Suprapubic skin (tissue), 4 donors: ENCODE measurements at regions not wholly inside any gene's neighbourhood (a gene's known extent, or its start where the extent isn't known, plus 50 kb on each side); places are given as distances from the start of the nearest gene placed in this dataset.

ENCODE experiments used
- DNase-seq, 2 donors: peaks; one replicate each; pipeline ENCODE4 v3.0.0-alpha.2; 2019; ENCODE audit warnings: low spot score in 2 of 2
- H3K27ac ChIP-seq: fragments of 200-600 bp; sonication (generic); one replicate; pipeline ENCODE4 v1.5.1; 2019
- H3K27me3 ChIP-seq: fragments of 200-600 bp; sonication (generic); one replicate; pipeline ENCODE4 v1.5.1; 2019
- H3K36me3 ChIP-seq: fragments of 200-600 bp; sonication (generic); one replicate; pipeline ENCODE4 v1.5.1; 2019
- H3K4me1 ChIP-seq: fragments of 200-600 bp; sonication (generic); one replicate; pipeline ENCODE4 v1.5.1; 2019
- H3K4me3 ChIP-seq: fragments of 200-600 bp; sonication (generic); one replicate; pipeline ENCODE4 v1.5.1; 2019; ENCODE audit warnings: mild to moderate bottlenecking
- H3K9me3 ChIP-seq: fragments of 200-600 bp; sonication (generic); one replicate; pipeline ENCODE4 v1.5.1; 2019
- CTCF ChIP-seq, 2 donors: fragments of 200-600 bp in 1 of 2; fragments of 450-650 bp in 1 of 2; sonication (generic) in 1 of 2; IDR thresholded peaks; one replicate each; pipeline ENCODE4 v1.5.1; 2016 to 2019; ENCODE audit warnings: antibody characterized with exemption in 2 of 2, mild to moderate bottlenecking in 1 of 2, moderate library complexity in 1 of 2
- EP300 ChIP-seq: sonication (generic); formaldehyde crosslinking; IDR thresholded peaks from one replicate; pipeline ENCODE4 v1.6.1; 2017; ENCODE audit warnings: antibody characterized with exemption
- POLR2A ChIP-seq, 2 donors: fragments of 450-650 bp; IDR thresholded peaks; one replicate each; pipeline ENCODE4 v1.6.1; 2017; ENCODE audit warnings: antibody characterized with exemption in 2 of 2, mild to moderate bottlenecking in 2 of 2, moderate library complexity in 2 of 2
- POLR2AphosphoS5 ChIP-seq, 3 donors: sonication (generic); formaldehyde crosslinking; IDR thresholded peaks; one replicate each; pipeline ENCODE4 v1.6.1; 2017; ENCODE audit warnings: antibody characterized with exemption in 3 of 3
- WGBS: methylation state at CpG from one replicate; pipeline ENCODE4 v1.1.5; 2018; 5-methylcytosine and 5-hydroxymethylcytosine counted together

DNA sequence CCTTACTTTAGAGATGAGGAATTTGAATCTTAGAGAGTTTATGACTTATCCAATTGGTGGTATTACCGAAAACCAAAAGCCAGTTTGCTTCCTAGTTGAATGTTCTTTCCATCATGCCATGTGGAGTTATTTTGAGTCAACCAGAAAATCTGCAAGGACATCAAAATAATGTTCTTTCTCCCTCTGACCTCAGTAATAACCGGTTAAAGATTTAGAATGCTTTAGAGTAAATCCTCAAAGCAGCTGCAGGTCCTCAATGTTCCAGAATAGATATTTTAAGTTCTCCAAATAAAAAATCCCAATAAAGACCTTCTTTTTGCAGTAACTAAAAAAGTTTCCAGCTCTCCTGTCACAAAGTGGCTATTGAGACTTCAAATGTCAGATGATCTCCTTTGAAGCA is 396.6 kb downstream of the ADAMTS20 start:
- no peak overlapping the region for H3K4me3 ChIP-seq

GRCh38 chr12:43154498-43155045 is 397.4 kb downstream of the ADAMTS20 start:
- Histone ChIP-seq H3K4me1 (no peaks in the 10 kb centered on the region), H3K4me3 (no peak overlapping the region), H3K27ac (no peak overlapping the region), H3K36me3 (no peaks in the 10 kb centered on the region), H3K27me3 (no peaks in the 10 kb centered on the region), H3K9me3 (no peaks in the 10 kb centered on the region)
- WGBS = 90% methylated on average over 5 of the region's 5 CpGs
- TF ChIP-seq CTCF (IDR thresholded peaks at IDR 0.05) (no peak), EP300 (no peak), POLR2A (IDR thresholded peaks at IDR 0.05) (no peak), POLR2AphosphoS5 (IDR thresholded peaks at IDR 0.05) (no peak)
- no peak for DNase-seq

More for the DNA sequence above, 396.6 kb downstream of the ADAMTS20 start:
- H3K27me3 ChIP-seq = no peaks in the 10 kb centered on the region
- no peaks in the 10 kb centered on the region for H3K4me1 ChIP-seq
- DNase-seq = no peak
- no peaks in the 10 kb centered on the region for H3K9me3 ChIP-seq
- H3K27ac ChIP-seq = no peak overlapping the region
- 77% methylated on average over 2 of the region's 2 CpGs for WGBS
- TF ChIP-seq POLR2A (IDR thresholded peaks at IDR 0.05) = no peak
- no peak for TF ChIP-seq CTCF (IDR thresholded peaks at IDR 0.05)
- no peak for TF ChIP-seq POLR2AphosphoS5 (IDR thresholded peaks at IDR 0.05)
- TF ChIP-seq EP300 = no peak
- H3K36me3 ChIP-seq = no peaks in the 10 kb centered on the region

- no peak for TF ChIP-seq POLR2A (IDR thresholded peaks at IDR 0.05)
- TF ChIP-seq EP300 = no peak
- no peak for TF ChIP-seq CTCF (IDR thresholded peaks at IDR 0.05)
- TF ChIP-seq POLR2AphosphoS5 (IDR thresholded peaks at IDR 0.05) = no peak
- no peak for DNase-seq
- no peaks in the 10 kb centered on the region for H3K4me1 ChIP-seq
- 43% methylated on average over 4 of the region's 4 CpGs for WGBS
- H3K36me3 ChIP-seq = no peaks in the 10 kb centered on the region
- H3K27ac ChIP-seq = no peak overlapping the region
- H3K9me3 ChIP-seq = no peaks in the 10 kb centered on the region
- H3K27me3 ChIP-seq = no peaks in the 10 kb centered on the region
- H3K4me3 ChIP-seq = no peak overlapping the region
Measured at GRCh38 chr12:43151441-43151981, 400.5 kb downstream of the ADAMTS20 start.

GRCh38 chr12:43148691-43149090 is 403.3 kb downstream of the ADAMTS20 start:
- Histone ChIP-seq H3K4me3 (no peak overlapping the region), H3K36me3 (no peaks in the 10 kb centered on the region), H3K4me1 (no peaks in the 10 kb centered on the region), H3K9me3 (no peaks in the 10 kb centered on the region), H3K27me3 (no peaks in the 10 kb centered on the region), H3K27ac (no peak overlapping the region)
- no peak for DNase-seq
- TF ChIP-seq POLR2AphosphoS5 (IDR thresholded peaks at IDR 0.05) = no peak
- 52% methylated on average over 2 of the region's 2 CpGs for WGBS

DNA sequence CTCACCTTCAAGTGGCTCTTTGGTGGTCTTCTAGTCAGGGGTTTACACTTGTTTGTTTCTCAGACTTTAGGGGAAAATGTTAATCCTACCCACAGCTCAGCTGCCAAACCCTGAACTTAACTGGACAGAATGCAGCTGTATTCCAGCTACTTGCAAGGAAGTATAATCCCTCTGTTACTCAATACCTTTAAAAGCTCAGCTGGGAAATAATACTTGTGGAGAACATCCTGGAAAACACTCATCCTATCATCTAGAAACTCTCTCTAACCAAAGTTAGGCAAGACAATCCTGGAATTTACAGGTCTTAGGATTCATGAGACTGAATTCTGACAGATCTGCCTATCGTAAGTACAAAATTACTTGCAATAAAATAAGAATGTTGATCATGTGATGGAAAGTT is 404.1 kb downstream of the ADAMTS20 start:
- no peaks in the 10 kb centered on the region for H3K9me3 ChIP-seq
- H3K4me3 ChIP-seq = no peak overlapping the region
- no peaks in the 10 kb centered on the region for H3K27me3 ChIP-seq
- no peak overlapping the region for H3K27ac ChIP-seq
- TF ChIP-seq POLR2A (IDR thresholded peaks at IDR 0.05) (no peak), CTCF (IDR thresholded peaks at IDR 0.05) (no peak), EP300 (no peak), POLR2AphosphoS5 (IDR thresholded peaks at IDR 0.05) (no peak)
- no peaks in the 10 kb centered on the region for H3K4me1 ChIP-seq
- DNase-seq = no peak
- no peaks in the 10 kb centered on the region for H3K36me3 ChIP-seq
- 64% methylated on average over 1 of the region's 1 CpG for WGBS

DNA sequence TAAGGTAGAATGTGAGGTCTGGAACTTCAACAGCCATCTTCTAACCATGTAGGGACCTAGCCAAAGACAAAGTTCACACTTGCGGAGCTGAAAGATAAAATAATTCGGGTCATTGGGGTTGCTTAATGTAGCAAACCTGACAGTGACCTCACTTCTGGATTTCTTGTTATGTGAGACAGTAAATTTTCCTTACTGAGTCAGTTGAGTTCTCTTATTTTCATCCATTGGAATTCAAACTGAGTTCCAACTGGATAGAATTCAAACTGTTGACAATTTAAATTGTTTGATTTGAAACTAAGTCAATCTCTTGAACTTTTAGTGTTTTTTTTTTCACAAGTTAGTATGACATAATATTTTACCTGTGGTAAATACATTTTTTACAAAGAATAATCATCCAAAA is 406.5 kb downstream of the ADAMTS20 start:
- Histone ChIP-seq H3K4me3 (no peak overlapping the region), H3K36me3 (no peaks in the 10 kb centered on the region), H3K9me3 (no peaks in the 10 kb centered on the region), H3K4me1 (no peaks in the 10 kb centered on the region), H3K27me3 (no peaks in the 10 kb centered on the region), H3K27ac (no peak overlapping the region)
- DNase-seq = no peak
- WGBS = 51% methylated on average over 2 of the region's 2 CpGs
- TF ChIP-seq CTCF (IDR thresholded peaks at IDR 0.05) (no peak), POLR2A (IDR thresholded peaks at IDR 0.05) (no peak), POLR2AphosphoS5 (IDR thresholded peaks at IDR 0.05) (no peak), EP300 (no peak)
